ENCODE measurements at regions not wholly inside any gene's neighbourhood (a gene's known extent, or its start where the extent isn't known, plus 50 kb on each side); places are given as distances from the start of the nearest gene placed in this dataset.

DNA sequence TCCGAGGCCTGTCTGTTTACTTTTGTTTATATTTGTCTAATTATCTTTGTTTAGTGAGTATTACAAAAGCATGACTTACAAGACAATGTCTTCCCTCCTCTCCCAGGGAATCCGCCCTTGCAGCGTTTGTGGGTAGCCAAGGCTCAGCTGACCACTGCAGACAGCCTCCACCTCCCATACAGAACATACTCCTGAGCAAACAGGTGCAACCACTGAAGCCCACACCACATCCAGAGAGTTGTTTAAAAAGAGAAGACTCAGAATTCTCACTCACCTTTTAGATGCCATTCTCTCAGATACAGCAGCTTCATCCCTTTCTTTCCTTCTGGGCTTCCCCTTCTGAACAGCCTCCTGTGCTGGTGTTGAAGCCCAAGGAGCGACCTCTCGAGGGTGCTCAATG is 103.5 kb upstream of the TMPRSS2 start:
- Histone ChIP-seq H2BK5ac (ENCODE audit: low read depth, low read length) (no peak overlapping the region), H2BK12ac (ENCODE audit: low read depth, low read length) (no peak overlapping the region), H4K8ac (ENCODE audit: extremely low read depth, insufficient read depth, low read length) (no peak overlapping the region), H3K14ac (ENCODE audit: insufficient read length) (no peak overlapping the region), H3K18ac (ENCODE audit: extremely low read depth, low read length) (no peak overlapping the region), H3K4me2 (ENCODE audit: insufficient read depth in 1 of 2, low read depth in 2 of 2, low read length in 2 of 2) (no peak overlapping the region), H4K91ac (replicated peaks; ENCODE audit: insufficient read length, low read length) (no peak overlapping the region), H3K4ac (replicated peaks; ENCODE audit: insufficient read length, low read depth, low read length) (no peak overlapping the region), H2BK120ac (replicated peaks; ENCODE audit: low read depth, low read length) (no peak overlapping the region), H3K4me3 (ENCODE audit: extremely low read depth in 1 of 4, insufficient read depth in 2 of 4, low read depth in 3 of 4, low read length in 4 of 4) (no peak overlapping the region), H3K9me3 (ENCODE audit: insufficient read depth in 2 of 2, low read depth in 1 of 2, low read length in 1 of 2) (peaks cover 0 to 6% of the 10 kb centered on the region in 2 experiments; a peak in 2 of 4 replicates), H4K5ac (ENCODE audit: insufficient read length, low read depth, low read length) (no peak overlapping the region), H3K79me1 (ENCODE audit: low read depth, low read length) (no peaks in the 10 kb centered on the region), H3K27me3 (replicated peaks in 1 of 4; ENCODE audit: control insufficient read depth in 3 of 4, extremely low read depth in 1 of 4, insufficient read depth in 3 of 4, low read length in 3 of 4) (peaks cover 0 to 2% (median under 1%) of the 10 kb centered on the region in 4 experiments; a peak in 1 of 7 replicates), H3K36me3 (ENCODE audit: control insufficient read depth in 2 of 4, insufficient read depth in 4 of 4, low read length in 3 of 4) (no peaks in the 10 kb centered on the region), H3K23me2 (ENCODE audit: low read depth, low read length) (no peaks in the 10 kb centered on the region), H3K4me1 (replicated peaks in 1 of 4; ENCODE audit: control insufficient read depth in 3 of 4, insufficient read depth in 4 of 4, low read length in 3 of 4) (peaks cover 0 to 13% (median 10%) of the 10 kb centered on the region in 4 experiments; a peak in 5 of 7 replicates), H2AFZ (ENCODE audit: low read length) (no peak overlapping the region), H3K9ac (replicated peaks in 1 of 4; ENCODE audit: extremely low read depth in 1 of 4, low read depth in 3 of 4, low read length in 3 of 4) (no peak overlapping the region), H4K20me1 (replicated peaks in 1 of 2; ENCODE audit: control insufficient read depth in 1 of 2, insufficient read depth in 2 of 2, low read length in 2 of 2) (no peaks in the 10 kb centered on the region), H2AK5ac (ENCODE audit: low read depth, low read length) (no peak overlapping the region), H3K23ac (ENCODE audit: insufficient read length) (no peak overlapping the region), H3K56ac (replicated peaks; ENCODE audit: insufficient read length, low read depth, low read length) (no peak overlapping the region), H2BK20ac (ENCODE audit: low read length) (no peak overlapping the region), H2BK15ac (ENCODE audit: low read length) (no peak overlapping the region), H3K27ac (ENCODE audit: low read depth, low read length) (no peak overlapping the region), H3K79me2 (ENCODE audit: control insufficient read depth in 1 of 2, insufficient read depth in 2 of 2, low read length in 2 of 2) (no peaks in the 10 kb centered on the region)
- no peak for DNase-seq (ENCODE audit: low read depth in 1 of 2, low spot score in 2 of 2)
- ChIA-PET CTCF (ENCODE audit: partially characterized antibody) (interaction anchor here (0.6 to 10.3 kb wide), 41 partner anchors 10 to 1081 kb away, joined by 3 to 132 read pairs (median 10); no protein-coding TSS in a partner anchor), POLR2A (ENCODE audit: partially characterized antibody) (no interaction called here)
- WGBS, 2 experiments (ENCODE audit: extremely low coverage in 1 of 2, insufficient coverage in 1 of 2, insufficient read length in 1 of 2, insufficient replicate concordance in 2 of 2, low coverage in 1 of 2, low lambda C conversion rate in 2 of 2, missing lambda C conversion rate in 1 of 2): 87% methylated on average over 5 of the region's 5 CpGs; no CpG with 5 or more reads in 1 of the 2 experiments
- no peak for TF ChIP-seq NRF1 (IDR thresholded peaks at IDR 0.05; ENCODE audit: low read depth, low read length)
- TF ChIP-seq, protein P1, sequence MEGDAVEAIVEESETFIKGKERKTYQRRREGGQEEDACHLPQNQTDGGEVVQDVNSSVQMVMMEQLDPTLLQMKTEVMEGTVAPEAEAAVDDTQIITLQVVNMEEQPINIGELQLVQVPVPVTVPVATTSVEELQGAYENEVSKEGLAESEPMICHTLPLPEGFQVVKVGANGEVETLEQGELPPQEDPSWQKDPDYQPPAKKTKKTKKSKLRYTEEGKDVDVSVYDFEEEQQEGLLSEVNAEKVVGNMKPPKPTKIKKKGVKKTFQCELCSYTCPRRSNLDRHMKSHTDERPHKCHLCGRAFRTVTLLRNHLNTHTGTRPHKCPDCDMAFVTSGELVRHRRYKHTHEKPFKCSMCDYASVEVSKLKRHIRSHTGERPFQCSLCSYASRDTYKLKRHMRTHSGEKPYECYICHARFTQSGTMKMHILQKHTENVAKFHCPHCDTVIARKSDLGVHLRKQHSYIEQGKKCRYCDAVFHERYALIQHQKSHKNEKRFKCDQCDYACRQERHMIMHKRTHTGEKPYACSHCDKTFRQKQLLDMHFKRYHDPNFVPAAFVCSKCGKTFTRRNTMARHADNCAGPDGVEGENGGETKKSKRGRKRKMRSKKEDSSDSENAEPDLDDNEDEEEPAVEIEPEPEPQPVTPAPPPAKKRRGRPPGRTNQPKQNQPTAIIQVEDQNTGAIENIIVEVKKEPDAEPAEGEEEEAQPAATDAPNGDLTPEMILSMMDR (IDR thresholded peaks at IDR 0.05; ENCODE audit: control extremely low read depth in 1 of 3, insufficient read depth in 1 of 3, low read depth in 1 of 3, low read length in 3 of 3): no peak
- FAIRE-seq: no peak

Measured in H1 (cell line).